Adrenal gland (tissue), 5 donors: ENCODE measurements at regions not wholly inside any gene's neighbourhood (a gene's known extent, or its start where the extent isn't known, plus 50 kb on each side); places are given as distances from the start of the nearest gene placed in this dataset.

ENCODE experiments used
- POLR2A ChIP-seq, 2 donors: fragments of 450-650 bp; IDR thresholded peaks; one replicate each; pipeline ENCODE4 v1.6.1; 2017; ENCODE audit warnings: antibody characterized with exemption in 2 of 2, mild to moderate bottlenecking in 2 of 2, moderate library complexity in 1 of 2
- TF ChIP-seq, protein P1 (sequence below), 6 experiments: fragments of 450-650 bp in 4 of 6; fragments of 200-600 bp in 2 of 6; sonication (generic) in 1 of 6; IDR thresholded peaks; 1 replicate in 5 of 6; 2 replicates in 1 of 6; pipeline versions ENCODE4 v1.5.1 to v1.8.0; 2016 to 2021; ENCODE audit warnings: antibody characterized with exemption in 6 of 6, mild to moderate bottlenecking in 2 of 6, moderate library complexity in 1 of 6
- donor health status: DM: no; HTN: no; CAD: no.

DNA sequence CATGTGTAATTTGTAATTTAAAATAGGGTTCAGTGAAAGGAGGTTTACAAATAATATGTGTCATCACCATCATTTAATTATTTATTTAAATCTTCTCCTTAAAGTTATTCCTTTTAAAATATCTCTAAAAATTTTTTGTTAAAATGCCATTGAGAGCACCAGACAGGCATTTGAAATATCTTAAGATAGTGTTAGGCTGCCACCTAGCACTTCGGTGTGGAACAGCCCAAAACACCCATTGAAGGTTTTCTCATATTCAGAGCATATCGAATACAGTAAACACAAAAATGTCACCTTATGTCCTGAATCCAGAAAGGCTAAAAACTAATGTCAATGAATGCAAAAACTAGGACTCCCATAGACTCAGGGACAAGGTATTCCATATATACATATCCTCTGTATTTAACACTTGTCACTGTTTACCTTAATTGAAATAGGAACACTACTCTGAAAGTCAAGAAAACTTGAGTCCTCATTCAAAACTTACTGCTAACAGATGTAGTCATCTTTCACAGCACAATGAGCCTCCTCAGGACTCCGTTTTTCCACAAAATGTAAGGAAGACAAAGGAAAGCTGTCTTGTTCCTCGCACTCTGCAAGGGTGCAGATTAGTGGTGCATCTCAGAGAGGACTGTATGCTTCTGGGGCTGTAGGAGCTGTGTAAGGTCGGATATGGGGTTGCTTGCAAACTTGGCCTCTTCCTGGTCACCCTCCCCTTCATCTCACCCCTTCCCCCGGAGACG lies 329.5 kb downstream of the PAX3 start:
- TF ChIP-seq, protein P1, sequence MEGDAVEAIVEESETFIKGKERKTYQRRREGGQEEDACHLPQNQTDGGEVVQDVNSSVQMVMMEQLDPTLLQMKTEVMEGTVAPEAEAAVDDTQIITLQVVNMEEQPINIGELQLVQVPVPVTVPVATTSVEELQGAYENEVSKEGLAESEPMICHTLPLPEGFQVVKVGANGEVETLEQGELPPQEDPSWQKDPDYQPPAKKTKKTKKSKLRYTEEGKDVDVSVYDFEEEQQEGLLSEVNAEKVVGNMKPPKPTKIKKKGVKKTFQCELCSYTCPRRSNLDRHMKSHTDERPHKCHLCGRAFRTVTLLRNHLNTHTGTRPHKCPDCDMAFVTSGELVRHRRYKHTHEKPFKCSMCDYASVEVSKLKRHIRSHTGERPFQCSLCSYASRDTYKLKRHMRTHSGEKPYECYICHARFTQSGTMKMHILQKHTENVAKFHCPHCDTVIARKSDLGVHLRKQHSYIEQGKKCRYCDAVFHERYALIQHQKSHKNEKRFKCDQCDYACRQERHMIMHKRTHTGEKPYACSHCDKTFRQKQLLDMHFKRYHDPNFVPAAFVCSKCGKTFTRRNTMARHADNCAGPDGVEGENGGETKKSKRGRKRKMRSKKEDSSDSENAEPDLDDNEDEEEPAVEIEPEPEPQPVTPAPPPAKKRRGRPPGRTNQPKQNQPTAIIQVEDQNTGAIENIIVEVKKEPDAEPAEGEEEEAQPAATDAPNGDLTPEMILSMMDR (IDR thresholded peaks at IDR 0.05): peak; percentile 23 to 66 (median 58)
- no peak for TF ChIP-seq POLR2A (IDR thresholded peaks at IDR 0.05)
